Brain microvascular endothelial cell (primary cell): ENCODE measurements at regions not wholly inside any gene's neighbourhood (a gene's known extent, or its start where the extent isn't known, plus 50 kb on each side); places are given as distances from the start of the nearest gene placed in this dataset.
"Not testable (repeated sequence)": the region's sequence is repeated elsewhere in the genome, so short reads cannot be mapped to it uniquely, and the experiment has no call there.

Experiments
- DNase-seq: peaks from one replicate; pipeline ENCODE4 v3.0.0-alpha.2; 2020
- H3K27ac ChIP-seq: fragments of 250-450 bp; sonication (Bioruptor Pico); 2 replicates; pipeline ENCODE4 v1.5.1; 2020; ENCODE audit warnings: mild to moderate bottlenecking, moderate library complexity
- H3K27me3 ChIP-seq: fragments of 250-450 bp; sonication (Bioruptor Pico); replicated peaks from 2 replicates; pipeline ENCODE4 v1.5.1; 2020; ENCODE audit warnings: mild to moderate bottlenecking
- H3K36me3 ChIP-seq: fragments of 250-450 bp; sonication (Bioruptor Pico); replicated peaks from 2 replicates; pipeline ENCODE4 v1.5.1; 2020; ENCODE audit warnings: mild to moderate bottlenecking
- H3K4me3 ChIP-seq: 2 replicates; pipeline ENCODE4 v1.5.1; 2011; ENCODE audit warnings: low read depth, mild to moderate bottlenecking, control low read depth, low read length, moderate library complexity
- CTCF ChIP-seq: IDR thresholded peaks from 2 replicates; pipeline ENCODE4 v1.5.1; 2011; ENCODE audit warnings: low read depth, mild to moderate bottlenecking, moderate library complexity, low read length, control low read depth, inconsistent platforms; ENCODE audit errors: missing control alignments
- in situ Hi-C: cut with HindIII; loops from 2 replicates; pipeline ENCODE4 v1.10.0; 2017; ENCODE audit warnings: low sequenced_read_pairs, low pct_ligation_motif_present

GRCh38 chr14:98218218-98218617 lies 1053.8 kb downstream of the BCL11B start:
- H3K4me3 ChIP-seq, result no peak overlapping the region
- no peak overlapping the region for H3K27ac ChIP-seq
- DNase-seq, result no peak
- in situ Hi-C loops, result no loop called here
- H3K27me3 ChIP-seq, result no peaks in the 10 kb centered on the region
- H3K36me3 ChIP-seq, result no peaks in the 10 kb centered on the region
- no peak for TF ChIP-seq CTCF

GRCh38 chr14:98219638-98220037 lies 1052.4 kb downstream of the BCL11B start:
- no peak overlapping the region for H3K4me3 ChIP-seq
- TF ChIP-seq CTCF, result no peak
- no peaks in the 10 kb centered on the region for H3K36me3 ChIP-seq
- H3K27ac ChIP-seq, result no peak overlapping the region
- DNase-seq, result no peak
- H3K27me3 ChIP-seq, result no peaks in the 10 kb centered on the region
- in situ Hi-C loops, result no loop called here

GRCh38 chr14:98223106-98223505 lies 1048.9 kb downstream of the BCL11B start:
- in situ Hi-C loops, result no loop called here
- Histone ChIP-seq H3K27ac (no peak overlapping the region), H3K36me3 (no peaks in the 10 kb centered on the region), H3K4me3 (no peak overlapping the region), H3K27me3 (no peaks in the 10 kb centered on the region)
- TF ChIP-seq CTCF, result no peak
- DNase-seq, result no peak

GRCh38 chr14:98223710-98224109 lies 1048.3 kb downstream of the BCL11B start:
- H3K27me3 ChIP-seq, H3K27ac ChIP-seq, H3K4me3 ChIP-seq, in situ Hi-C loops, DNase-seq, H3K36me3 ChIP-seq: not testable (repeated sequence)

GRCh38 chr14:98226411-98226810 lies 1045.6 kb downstream of the BCL11B start:
- no peaks in the 10 kb centered on the region for H3K36me3 ChIP-seq
- in situ Hi-C loops, result no loop called here
- no peak overlapping the region for H3K4me3 ChIP-seq
- DNase-seq, result no peak
- H3K27ac ChIP-seq, result no peak overlapping the region
- TF ChIP-seq CTCF, result no peak
- H3K27me3 ChIP-seq, result no peaks in the 10 kb centered on the region

- H3K27me3 ChIP-seq, result no peaks in the 10 kb centered on the region
- H3K27ac ChIP-seq, result no peak overlapping the region
- in situ Hi-C loops, result no loop called here
- DNase-seq, result no peak
- no peak for TF ChIP-seq CTCF
- H3K4me3 ChIP-seq, result no peak overlapping the region
- no peaks in the 10 kb centered on the region for H3K36me3 ChIP-seq
These were observed 1044.8 kb downstream of the BCL11B start for GRCh38 chr14:98227000-98227726.
